NCI-H748 (cell line): ENCODE measurements at regions not wholly inside any gene's neighbourhood (a gene's known extent, or its start where the extent isn't known, plus 50 kb on each side); places are given as distances from the start of the nearest gene placed in this dataset.

ENCODE experiments used
- DNase-seq: peaks from one replicate; lab custom pipeline; 2025; ENCODE audit not compliant: unreplicated experiment; lab: John Stamatoyannopoulos, UW

DNA sequence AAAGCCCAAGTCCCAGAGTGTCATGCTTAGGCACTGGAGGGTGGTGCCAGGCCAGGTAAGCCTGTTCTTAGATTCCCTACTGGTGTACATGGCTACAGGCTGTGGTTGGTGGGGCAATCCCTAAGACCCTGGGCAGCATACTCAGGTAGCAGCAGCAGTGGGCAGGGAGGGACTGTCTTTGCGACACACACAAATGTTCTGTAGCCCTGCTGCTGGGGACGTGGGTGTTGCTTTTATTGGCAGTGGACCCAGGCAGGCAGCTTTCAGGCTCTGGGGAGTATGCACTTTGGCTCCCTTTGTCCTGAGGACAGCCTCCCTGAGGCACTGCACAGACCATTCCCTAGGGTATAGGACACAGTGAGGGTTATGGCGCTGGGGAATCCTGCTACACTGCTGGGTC is 137.1 kb upstream of the ADAMTS19 start:
- DNase-seq, result no peak

DNA sequence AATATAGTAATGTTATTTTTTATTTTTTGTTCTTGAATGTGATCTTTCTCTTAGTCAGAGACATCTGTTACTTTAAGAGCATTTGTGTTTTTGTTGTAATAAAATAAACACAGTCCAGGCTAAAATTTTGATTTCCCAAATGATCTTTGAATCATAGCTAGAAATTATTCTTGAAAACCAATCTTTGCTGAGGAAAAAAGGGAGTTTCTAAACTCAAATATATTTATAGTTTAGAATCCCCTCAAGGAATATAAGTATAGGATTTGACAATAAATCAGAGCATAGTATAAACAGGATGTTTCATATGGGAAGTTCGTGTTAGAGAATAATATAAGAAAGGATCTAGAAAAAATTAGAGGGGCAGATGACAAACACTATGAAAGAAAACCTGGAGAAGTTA is 118.8 kb upstream of the ADAMTS19 start:
- no peak for DNase-seq

DNA sequence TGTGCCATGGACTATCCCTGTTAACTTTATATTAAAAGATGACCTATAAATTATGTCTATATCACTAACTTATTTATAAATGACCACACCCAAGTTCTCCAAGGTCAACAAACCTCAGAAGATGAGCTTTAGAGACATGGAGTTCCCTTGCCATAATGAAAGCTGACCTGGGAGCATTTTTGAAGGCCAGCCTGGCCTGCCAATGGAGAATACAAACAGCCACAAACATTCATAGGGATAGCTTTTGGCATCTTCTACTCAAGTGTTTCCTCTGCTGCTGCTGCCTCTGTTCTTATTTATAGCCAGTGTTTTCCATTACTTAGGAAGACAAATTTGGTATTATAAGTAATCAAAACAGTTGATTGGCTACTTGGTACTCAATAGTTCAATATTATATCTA is 117.3 kb upstream of the ADAMTS19 start:
- no peak for DNase-seq

DNA sequence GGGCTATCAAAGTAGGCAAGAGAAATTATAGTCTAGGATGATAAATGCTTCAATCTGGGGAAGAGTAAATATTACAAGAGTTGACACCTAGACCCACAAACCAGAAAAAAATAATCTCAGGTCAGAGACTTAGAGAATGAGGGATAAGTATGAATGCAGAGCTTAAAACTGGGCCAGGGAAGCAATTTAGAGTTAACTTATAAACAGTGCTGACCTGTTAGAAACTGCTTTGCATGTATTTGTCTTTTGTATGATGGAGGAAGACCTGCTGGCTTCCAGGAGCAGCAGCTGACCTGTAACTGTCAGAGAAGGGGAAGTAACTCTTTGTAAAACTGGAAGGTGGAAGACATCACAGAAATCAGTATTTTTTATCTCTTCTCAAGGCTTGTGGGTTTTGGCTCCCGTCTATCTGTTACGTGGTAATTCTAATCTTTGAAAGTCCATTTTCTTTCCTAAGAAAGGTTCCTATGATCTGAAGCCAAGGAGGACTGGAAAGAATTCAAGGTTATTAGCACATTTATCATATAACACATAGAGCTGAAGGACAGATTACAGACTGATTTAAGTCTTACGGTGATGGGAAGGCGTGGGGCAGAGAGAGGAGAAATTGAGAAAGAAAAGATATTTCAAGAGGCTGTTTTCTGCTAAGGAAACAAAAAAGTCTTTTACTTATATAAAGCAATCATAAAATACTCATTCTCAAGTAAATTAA is 114.7 kb upstream of the ADAMTS19 start:
- no peak for DNase-seq

DNA sequence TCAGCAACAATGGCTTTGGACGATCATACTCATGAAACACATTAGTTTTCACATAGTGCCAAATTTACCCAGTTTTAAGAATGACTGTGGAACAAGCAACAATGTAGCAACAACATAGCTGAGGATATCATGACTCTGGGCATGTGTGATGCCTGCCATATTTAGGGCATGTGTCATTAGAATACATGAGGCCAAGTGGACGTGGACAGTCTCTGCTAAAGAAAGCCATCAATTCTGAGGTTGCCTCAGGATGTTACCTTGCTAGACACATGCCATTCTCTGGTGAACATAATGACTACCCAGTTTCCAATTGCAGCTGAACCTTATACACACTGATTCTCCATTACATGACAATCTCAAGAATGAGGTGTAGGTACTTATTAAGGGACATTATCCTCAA is 103.3 kb upstream of the ADAMTS19 start:
- no peak for DNase-seq

DNA sequence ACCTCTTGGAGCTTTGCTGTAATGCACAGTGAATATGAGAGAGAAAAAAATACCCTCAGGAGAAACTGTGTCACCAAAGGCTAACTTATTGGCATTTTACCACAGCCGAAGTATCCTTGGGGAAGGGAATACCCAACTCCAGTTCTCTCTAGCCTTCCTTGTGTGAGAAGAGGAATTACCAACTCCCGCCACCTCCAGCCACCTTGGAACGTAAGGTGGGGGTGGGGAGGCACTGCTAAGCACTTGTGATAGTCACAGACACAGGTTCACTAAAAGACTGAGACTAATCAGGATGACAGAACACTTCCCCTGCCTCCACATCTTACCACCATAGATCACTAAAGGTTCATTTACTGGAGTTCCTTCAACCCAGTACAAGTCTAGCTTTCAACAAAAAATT is 102.0 kb upstream of the ADAMTS19 start:
- no peak for DNase-seq

DNA sequence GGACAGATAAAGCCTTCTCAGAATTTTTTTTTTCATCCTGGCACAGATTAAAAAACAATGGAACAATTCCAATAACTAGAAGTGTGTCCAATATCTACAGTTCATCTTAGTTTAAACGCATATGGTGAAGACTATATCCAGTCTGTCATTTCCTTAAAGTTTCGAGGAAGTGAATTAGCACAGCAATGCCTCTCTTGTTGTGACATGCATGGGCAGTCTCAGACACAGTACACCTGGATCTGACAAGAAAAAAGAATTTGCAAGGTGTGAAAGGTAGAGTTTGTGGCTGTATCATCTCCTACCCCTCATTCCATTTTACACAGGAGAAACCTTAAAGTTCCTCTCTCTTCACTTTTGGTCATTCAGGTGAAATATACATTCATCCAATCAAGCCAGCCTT is 100.6 kb upstream of the ADAMTS19 start:
- no peak for DNase-seq

DNA sequence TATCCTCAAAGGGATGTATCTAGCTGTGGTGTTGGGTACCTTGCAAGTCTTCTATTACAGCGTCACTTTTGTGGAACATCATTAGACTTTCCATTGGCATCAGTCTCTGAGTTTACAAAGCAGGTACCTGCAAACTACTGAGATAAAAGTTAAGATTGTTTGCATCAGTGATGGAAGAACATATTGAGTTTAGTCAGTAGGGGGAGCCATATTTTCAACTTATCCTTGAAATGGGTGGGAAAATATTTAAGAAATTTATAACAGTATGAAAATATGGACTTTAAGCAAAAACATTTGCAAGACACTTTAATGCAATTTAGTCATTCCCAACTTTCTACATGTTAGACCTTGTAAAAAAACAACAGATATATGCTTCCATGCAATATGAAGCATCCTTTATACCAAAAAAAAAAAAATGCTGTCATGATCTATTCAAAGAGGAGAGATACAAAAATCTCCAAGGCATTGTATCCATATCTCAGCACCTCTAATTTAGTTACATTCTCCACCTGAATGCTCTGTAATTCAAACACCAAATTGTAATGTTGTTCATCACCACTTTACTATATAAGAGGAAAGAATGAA is 98.6 kb upstream of the ADAMTS19 start:
- no peak for DNase-seq

DNA sequence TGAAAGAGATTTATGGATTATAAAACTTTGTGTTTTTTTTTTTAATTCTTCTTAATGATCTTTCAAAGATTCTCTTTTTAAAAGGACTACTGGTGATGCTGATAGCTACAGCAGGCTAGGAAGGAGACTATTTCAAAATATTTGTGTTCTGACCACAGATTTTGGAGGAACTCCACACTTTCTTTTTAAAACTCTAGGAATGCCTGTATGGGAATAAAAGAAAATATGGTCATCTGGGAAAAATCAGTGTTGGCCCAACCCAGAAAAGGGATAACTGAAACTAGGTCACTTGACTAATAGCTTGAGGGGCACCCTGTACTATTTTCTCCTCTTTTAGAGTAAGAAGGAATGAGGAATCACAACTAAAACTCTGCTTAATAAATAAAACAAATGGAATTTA is 97.6 kb upstream of the ADAMTS19 start:
- DNase-seq, result no peak

DNA sequence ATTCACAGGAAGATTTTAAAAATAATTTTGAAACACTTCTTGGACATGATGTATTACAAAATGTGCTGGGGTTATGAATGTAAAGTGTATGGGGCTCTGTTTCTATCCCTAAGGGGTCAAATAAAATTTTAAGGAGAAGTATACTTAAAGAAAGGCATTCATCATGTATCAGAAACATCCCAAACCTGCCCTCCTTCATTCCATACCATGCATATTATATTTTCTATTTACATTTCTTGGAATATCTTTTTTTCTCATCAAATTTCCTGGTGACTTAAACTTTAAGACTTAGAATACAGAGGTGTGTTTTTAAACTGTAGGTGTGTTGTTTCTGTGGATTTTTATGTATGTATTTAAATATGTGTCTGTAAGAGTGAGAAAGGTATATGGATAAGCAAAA is 96.1 kb upstream of the ADAMTS19 start:
- DNase-seq, result no peak

DNA sequence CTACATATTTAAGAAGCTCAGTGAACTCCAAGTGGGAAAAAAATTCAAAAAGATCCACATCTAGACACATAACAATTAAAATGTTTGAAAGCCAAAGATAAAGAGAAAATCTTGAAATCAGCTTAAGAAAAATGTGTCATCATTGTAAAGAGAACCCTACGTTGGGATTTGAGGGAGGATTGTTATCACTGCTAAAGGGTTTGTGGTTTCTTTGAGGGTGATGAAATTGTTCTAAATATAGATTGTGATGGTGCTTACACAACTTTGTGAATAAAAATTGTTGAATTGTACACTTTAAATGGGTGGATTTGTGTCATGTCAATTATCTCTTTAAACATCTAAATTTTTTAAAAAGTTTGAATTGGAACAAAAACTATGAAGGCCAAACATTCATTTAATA is 92.2 kb upstream of the ADAMTS19 start:
- DNase-seq, result no peak

DNA sequence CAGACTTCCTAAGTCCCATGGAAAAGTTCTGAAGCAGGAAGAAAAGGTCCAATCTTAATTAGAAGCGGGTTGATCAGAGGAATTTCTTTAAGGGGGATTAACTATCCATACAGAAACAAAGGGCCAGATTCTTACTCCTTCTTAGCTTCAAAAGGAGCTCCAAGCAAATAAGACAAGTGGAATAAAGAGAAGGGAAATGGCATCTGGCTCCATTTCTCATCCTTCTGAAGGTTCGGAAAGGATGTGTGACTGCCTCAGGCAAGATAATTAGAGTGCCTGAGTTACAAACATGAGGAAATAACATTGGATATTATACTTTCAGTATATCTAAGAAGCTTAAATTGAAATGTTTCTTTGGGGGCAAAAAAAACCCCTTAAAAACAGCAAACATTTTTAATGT is 88.1 kb upstream of the ADAMTS19 start:
- DNase-seq, result no peak

DNA sequence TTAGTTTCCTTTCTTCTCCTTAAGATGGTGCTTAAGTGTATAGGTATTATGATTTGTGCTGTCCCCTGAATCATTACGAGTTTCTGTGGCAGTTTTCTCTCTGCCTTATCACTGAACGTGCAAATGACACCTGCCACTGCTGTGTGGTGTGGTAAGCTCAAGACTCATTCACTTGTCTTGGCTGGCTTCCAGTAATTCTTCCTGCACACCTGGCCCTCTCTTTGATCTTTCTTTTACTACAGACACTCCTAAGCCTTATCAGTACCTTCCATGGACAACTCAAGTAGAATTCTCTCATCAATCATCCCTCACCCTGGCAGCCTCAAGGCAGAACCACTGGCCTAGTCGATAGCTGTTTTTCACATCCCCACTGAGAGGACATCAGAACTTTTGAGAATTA is 82.6 kb upstream of the ADAMTS19 start:
- DNase-seq, result peak; percentile 23

DNA sequence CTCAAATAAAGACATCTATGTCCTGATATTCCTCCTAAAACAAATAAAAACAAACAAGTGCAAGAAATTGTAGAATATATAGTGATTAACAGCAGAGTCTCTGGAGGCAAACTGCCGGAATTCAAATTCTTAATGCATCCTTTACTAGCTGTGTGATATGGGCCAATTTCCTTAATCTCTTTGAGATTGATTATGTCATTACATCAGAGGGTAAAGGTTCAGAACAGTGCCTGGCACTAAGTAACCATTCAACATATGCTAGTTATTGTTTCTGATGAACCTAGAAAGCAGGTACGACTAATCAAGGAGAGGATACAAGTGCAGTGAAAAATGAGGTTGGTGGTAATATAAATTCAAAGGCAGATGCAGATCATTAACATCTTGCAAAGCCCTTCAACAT is 81.1 kb upstream of the ADAMTS19 start:
- no peak for DNase-seq

DNA sequence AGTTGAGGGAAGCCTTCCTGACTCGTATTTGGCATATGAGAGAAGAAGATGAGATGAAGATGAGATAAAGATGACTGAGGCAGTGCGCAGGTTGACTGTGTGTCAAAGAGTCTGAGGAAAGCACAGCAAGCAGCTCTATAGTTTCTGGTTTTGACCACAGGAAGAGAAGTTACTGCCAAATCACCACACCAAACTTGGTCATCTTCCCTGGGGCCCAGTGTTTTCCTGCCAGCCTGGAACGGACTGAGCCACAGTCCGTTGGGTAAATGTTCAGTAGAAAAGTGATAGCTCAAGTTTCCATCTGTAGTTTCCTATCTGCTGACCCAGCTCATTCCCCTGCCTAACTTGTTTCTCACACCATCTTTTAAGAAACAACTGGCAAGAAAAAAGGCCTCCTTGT is 80.7 kb upstream of the ADAMTS19 start:
- DNase-seq, result no peak

DNA sequence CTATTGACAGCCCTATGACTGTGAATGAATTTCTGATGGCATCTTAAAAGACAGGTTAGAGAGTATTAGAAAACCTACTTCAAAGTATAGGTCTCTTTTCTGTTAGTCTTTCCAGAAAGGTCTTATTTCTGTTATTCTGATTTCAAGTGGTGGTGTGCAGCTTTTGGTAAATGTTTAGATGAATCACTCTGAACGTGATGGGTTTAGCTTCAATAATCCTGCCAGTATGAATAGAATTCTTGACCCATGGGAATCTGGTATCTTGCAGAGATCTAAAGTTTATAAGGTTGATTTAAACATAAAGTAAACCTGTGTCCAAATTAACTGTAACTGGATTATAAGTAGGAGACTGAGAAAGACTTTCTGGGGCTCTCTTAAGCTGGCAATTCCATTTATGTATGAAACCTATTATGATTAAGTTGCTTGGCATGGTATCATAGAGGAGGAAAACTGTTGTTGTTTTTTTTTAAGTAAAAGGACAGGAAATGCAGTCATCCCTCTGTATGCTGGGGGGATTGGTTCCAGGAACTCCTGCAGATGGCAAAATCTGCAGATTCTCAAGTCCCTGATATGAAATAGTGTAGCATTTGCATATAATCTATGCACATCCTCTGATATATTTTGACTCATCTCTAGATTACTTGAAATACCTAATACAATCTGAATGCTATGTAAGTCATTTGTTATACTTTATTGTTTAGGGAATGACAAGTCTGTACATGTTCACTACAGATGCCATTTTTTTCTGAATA is 77.0 kb upstream of the ADAMTS19 start:
- no peak for DNase-seq

DNA sequence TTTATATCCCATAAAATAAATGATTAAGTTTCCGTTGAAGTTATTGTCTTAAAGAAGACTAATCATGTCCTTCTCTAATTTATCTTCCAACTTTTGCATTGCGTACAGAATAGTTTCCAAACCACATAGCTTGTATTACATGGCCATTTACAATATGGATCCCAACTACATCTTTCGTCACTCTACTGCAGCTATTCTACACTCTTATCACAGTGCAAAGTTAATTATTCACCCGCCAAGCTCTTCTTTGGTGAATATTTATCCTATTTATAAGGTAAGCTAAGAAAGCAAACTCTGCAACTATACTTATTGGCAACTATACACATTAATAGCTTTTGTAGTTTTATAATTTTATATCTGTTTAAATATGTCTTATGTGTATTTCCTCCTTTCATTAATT is 75.9 kb upstream of the ADAMTS19 start:
- DNase-seq, result no peak

DNA sequence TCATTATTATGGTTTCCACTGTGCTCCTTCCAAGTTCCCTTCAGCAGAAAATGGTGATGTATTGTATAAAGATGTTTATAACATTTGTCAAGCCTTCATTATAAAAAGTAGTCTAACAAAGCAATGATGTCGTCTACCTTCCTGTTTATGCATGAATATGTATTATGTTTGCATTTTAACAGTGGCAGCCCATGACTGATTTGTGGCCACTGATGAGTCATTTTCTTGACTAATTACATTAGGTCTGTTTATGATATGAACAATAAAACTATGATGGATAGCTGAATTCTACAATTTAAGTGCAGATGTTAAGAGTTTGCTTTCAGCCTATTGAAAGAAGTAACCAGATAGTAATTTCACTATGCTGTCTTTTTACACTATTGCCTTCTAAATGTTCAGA is 75.4 kb upstream of the ADAMTS19 start:
- DNase-seq, result no peak

DNA sequence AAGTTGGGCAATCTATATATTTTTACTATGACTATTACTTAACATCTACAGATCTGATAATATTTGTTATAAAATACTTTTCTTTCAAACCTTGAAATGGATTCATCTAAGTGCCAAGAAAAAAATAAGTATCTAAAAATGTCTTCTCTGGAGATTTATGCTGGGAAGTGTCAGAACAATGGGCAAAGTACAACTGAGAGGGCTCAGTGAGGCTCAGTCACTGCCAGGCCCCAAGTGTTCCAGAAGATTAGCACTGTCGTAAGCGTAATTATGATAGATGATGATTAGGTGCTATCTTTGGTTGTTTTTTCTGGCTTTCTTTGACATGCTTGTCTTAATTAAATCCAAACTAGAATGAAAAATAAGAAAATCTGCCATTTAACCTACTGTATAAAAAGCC is 72.2 kb upstream of the ADAMTS19 start:
- no peak for DNase-seq

DNA sequence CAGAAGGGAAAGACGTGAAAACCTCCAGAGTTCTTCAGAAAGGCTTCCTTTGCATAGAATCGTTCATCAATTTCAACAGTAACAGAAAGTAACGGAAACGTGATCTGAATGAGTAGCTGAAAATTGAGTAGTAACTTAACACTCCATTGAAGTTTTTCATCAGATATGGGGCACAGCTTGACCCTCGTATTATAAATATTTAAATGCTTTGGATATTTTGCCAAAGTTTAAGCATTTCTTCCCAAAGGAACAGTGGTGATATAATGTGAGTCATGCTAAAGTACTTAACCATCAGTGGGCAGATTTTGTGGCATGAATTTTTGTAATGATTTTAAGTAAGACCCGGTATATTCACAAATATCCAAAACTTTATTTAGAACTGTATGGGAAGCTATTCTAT is 67.4 kb upstream of the ADAMTS19 start:
- no peak for DNase-seq

DNA sequence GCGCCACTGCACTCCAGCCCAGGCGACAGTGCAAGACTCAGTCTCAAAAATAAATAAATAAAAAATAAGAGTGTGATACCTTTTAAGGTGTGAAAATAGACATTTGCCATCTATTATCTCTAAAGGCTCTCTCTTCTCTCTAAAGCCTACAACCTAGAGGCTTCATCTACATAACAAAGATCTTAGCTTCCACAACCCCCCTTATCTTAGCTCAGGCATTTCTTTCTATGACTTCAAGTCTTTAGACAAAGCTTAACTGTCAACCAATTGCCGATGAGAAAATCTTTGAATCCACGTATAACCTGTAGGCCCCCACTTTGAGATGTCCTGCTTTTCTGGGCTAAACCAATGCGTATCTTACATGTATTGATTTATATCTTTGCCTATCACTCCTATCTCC is 64.9 kb upstream of the ADAMTS19 start:
- DNase-seq, result no peak

DNA sequence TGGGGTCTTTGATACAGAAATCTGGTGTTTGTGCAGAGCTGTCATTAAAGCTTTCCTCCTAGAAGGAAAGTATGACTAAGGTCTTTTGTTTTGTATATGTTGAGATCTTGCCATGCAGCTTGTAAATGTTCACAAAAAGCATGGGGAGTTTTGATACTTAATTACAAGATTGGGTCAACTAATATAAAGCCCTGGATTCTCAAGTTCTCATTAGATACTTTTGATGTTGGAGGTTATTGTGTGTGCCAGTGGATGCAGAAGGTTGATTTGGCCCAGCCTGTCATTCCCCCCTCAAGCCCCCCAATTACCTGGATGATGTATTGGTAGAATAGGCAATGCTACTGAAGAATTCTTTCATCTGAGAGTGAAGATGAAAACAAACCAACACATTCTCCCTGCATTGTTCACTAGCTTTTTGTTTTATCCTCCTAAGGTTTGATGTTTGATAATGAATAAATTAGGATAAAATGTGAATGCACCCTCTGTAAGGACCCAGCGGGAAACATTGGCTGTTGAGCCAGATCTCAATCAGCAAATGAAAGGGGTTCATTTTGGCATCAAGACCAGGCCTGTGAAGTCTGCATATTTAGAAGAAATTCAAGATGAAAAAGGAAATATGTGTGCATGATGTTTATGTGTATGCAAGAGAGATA is 61.9 kb upstream of the ADAMTS19 start:
- no peak for DNase-seq
